Right lobe of liver (tissue), 6 donors: ENCODE measurements at regions not wholly inside any gene's neighbourhood (a gene's known extent, or its start where the extent isn't known, plus 50 kb on each side); places are given as distances from the start of the nearest gene placed in this dataset.

Source experiments
- ATAC-seq, 4 donors: fragments of 200-7000 bp; cut with Tn5 transposase; one replicate each; pipeline ENCODE4 v1.9.1; 2020; ENCODE audit warnings: mild to moderate bottlenecking in 4 of 4, moderate library complexity in 4 of 4
- DNase-seq, 3 donors: peaks; one replicate each; pipeline ENCODE4 v3.0.0-alpha.2; 2020
- H3K27ac ChIP-seq, 3 donors: fragments of 200-600 bp; one replicate each; pipeline ENCODE4 v1.8.0; 2022
- H3K27me3 ChIP-seq, 2 donors: fragments of 200-600 bp; one replicate each; pipeline ENCODE4 v1.8.0; 2022
- H3K36me3 ChIP-seq, 4 donors: fragments of 200-600 bp; sonication (generic) in 1 of 4; one replicate each; pipeline versions ENCODE4 v1.5.1 to v1.8.0; 2017 to 2022; ENCODE audit warnings: control low read depth in 1 of 4
- H3K4me1 ChIP-seq, 4 donors: fragments of 200-600 bp; sonication (generic) in 1 of 4; one replicate each; pipeline versions ENCODE4 v1.5.1 to v1.8.0; 2017 to 2022; ENCODE audit warnings: control low read depth in 1 of 4
- H3K4me3 ChIP-seq, 3 donors: fragments of 200-600 bp; one replicate each; pipeline ENCODE4 v1.8.0; 2022
- H3K9me3 ChIP-seq, 4 donors: fragments of 200-600 bp; sonication (generic) in 1 of 4; one replicate each; pipeline versions ENCODE4 v1.5.1 to v1.8.0; 2017 to 2022; ENCODE audit warnings: control low read depth in 1 of 4
- POLR2A ChIP-seq: fragments of 450-650 bp; IDR thresholded peaks from one replicate; pipeline ENCODE4 v1.6.1; 2017; ENCODE audit warnings: antibody characterized with exemption, mild to moderate bottlenecking
- WGBS: methylation state at CpG from one replicate; pipeline ENCODE4 v1.1.6; 2018; ENCODE audit warnings: low coverage, low lambda C conversion rate; ENCODE audit not compliant: insufficient coverage; ENCODE audit errors: missing lambda C conversion rate; 5-methylcytosine and 5-hydroxymethylcytosine counted together
- intact Hi-C, 2 donors: fragments of 100-400 bp; cut with DNase I; formaldehyde crosslinking; loops; one replicate each; pipeline versions ENCODE4 v1.11.2 to v1.14.1; 2022
- TF ChIP-seq, protein P1 (sequence below), 4 donors: fragments of 200-600 bp in 3 of 4; fragments of 450-650 bp in 1 of 4; IDR thresholded peaks; one replicate each; pipeline versions ENCODE4 v1.5.1 to v1.8.0; 2016 to 2022; ENCODE audit warnings: antibody characterized with exemption in 4 of 4, mild to moderate bottlenecking in 2 of 4
- donor health status: DM: no; HTN: yes; CAD: no.
- donor health status: DM: no; HTN: no; CAD: no.
- donor health status: DM: no; HTN: no; CAD: no.
- donor health status: DM: no; HTN: yes; CAD: no.
- donor health status: DM: no; HTN: yes; CAD: no.

DNA sequence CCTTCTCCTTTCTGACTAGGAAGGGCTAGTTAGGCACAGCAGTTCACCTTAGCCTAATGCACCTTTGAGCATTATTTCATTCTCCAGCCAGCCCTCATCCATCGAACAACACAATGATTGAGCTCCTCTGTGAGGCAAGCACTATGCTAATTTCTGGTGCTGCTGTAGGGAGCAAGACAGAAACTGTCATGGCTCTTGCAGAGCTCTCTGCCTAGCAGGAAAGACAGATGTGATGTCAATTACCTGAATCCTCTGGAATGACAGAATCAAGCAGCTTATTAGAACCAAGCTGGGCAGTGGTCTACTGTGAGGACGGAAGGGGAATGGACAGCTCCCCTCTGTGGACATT is 256.1 kb upstream of the NOCT start:
- whole genome bisulfite sequencing: 64% methylated on average over 1 of the region's 2 CpGs
- Histone ChIP-seq H3K4me3 (no peak overlapping the region), H3K36me3 (no peaks in the 10 kb centered on the region), H3K27ac (no peak overlapping the region), H3K4me1 (no peaks in the 10 kb centered on the region), H3K27me3 (no peaks in the 10 kb centered on the region), H3K9me3 (no peaks in the 10 kb centered on the region)
- ATAC-seq (no peak), DNase-seq (no peak)
- no peak for TF ChIP-seq POLR2A
- TF ChIP-seq, protein P1, sequence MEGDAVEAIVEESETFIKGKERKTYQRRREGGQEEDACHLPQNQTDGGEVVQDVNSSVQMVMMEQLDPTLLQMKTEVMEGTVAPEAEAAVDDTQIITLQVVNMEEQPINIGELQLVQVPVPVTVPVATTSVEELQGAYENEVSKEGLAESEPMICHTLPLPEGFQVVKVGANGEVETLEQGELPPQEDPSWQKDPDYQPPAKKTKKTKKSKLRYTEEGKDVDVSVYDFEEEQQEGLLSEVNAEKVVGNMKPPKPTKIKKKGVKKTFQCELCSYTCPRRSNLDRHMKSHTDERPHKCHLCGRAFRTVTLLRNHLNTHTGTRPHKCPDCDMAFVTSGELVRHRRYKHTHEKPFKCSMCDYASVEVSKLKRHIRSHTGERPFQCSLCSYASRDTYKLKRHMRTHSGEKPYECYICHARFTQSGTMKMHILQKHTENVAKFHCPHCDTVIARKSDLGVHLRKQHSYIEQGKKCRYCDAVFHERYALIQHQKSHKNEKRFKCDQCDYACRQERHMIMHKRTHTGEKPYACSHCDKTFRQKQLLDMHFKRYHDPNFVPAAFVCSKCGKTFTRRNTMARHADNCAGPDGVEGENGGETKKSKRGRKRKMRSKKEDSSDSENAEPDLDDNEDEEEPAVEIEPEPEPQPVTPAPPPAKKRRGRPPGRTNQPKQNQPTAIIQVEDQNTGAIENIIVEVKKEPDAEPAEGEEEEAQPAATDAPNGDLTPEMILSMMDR (IDR thresholded peaks at IDR 0.05): no peak
- intact Hi-C loops: no loop called here

DNA sequence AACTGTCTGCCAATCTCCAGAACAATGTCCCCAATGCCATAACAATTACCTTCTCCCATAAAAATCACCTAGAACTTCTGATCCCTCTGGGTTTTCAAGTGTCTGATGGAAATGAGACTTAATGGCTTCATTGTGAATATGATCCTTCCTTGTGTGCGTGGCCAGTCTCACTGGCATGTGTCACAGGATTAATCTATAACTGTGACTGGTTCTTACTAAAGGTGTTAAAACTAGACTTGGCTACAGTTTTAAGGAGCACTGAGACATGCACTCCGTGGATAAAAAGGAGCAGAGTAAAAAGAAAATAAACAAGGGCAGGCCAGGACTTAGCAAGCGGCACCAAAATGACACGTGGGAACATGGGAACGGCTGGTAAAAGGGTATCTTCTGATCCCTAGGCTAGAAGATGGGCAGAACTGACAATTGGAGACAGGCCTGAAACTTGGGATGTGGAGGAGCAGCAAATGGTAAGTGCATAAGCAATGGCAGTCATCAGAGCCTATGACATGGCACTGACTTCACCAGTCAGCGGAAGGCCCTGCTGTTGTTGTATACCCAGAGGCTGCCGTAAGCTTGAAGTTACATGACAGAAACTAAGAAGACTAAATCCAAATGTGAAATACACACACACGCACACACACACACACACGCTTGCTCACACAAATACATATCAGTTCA is 256.6 kb upstream of the NOCT start:
- no peak for DNase-seq

DNA sequence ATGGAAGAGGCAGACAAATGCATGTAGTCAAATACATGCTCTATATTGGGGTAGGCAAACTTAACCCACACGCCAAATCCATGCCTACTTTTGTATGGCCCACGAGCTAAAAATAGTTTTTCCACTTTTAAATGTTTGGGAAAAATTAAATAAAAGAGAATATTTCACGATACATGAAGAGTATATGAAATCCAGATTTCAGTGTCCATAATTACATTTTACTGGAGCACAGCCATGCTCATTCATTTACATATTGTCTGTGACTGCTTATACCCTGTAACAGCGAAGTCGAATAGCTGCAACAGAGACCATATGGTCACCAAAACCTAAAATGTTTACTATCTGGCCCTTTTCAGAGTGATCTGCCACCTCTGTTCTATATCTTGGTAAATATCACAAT is 257.4 kb upstream of the NOCT start:
- 68% methylated on average over 5 of the region's 5 CpGs for WGBS
- H3K9me3 ChIP-seq: no peaks in the 10 kb centered on the region
- no peak for TF ChIP-seq POLR2A
- TF ChIP-seq, protein P1 (IDR thresholded peaks at IDR 0.05): no peak
- no peaks in the 10 kb centered on the region for H3K4me1 ChIP-seq
- H3K27me3 ChIP-seq: no peaks in the 10 kb centered on the region
- H3K4me3 ChIP-seq: no peak overlapping the region
- no peak for DNase-seq
- intact Hi-C loops: no loop called here
- no peak overlapping the region for H3K27ac ChIP-seq
- no peak for ATAC-seq
- H3K36me3 ChIP-seq: no peaks in the 10 kb centered on the region

More for the DNA sequence above, 256.6 kb upstream of the NOCT start:
- TF ChIP-seq POLR2A: no peak
- 81% methylated on average over 6 of the region's 9 CpGs for WGBS
- no peaks in the 10 kb centered on the region for H3K36me3 ChIP-seq
- intact Hi-C loops: no loop called here
- no peak for ATAC-seq
- no peak overlapping the region for H3K4me3 ChIP-seq
- H3K27ac ChIP-seq: no peak overlapping the region
- no peaks in the 10 kb centered on the region for H3K27me3 ChIP-seq
- no peaks in the 10 kb centered on the region for H3K9me3 ChIP-seq
- H3K4me1 ChIP-seq: no peaks in the 10 kb centered on the region

DNA sequence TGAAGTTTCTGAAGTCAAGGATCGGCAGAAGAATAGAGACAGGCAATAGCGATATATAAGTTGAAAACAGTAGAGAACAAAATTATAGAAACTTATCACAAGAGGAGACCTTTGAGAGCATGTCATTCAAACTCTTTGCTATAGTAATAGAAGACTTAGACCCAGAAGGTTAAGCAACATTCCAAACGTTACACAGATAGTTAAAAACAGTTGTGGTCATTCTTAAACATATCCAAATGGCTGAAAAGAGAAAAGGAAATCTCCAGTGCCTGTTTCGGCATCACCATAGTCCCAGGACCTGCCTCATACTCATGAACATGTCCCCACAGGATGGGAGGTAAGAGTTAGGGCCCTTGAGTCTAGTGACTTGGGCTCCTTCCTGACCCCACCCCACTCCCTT is 258.1 kb upstream of the NOCT start:
- intact Hi-C loops: no loop called here
- TF ChIP-seq, protein P1 (IDR thresholded peaks at IDR 0.05): no peak
- no peak for TF ChIP-seq POLR2A
- WGBS: 77% methylated on average over 4 of the region's 4 CpGs
- Histone ChIP-seq H3K27ac (no peak overlapping the region), H3K27me3 (no peaks in the 10 kb centered on the region), H3K9me3 (no peaks in the 10 kb centered on the region), H3K4me1 (no peaks in the 10 kb centered on the region), H3K36me3 (no peaks in the 10 kb centered on the region), H3K4me3 (no peak overlapping the region)
- ATAC-seq (no peak), DNase-seq (no peak)

DNA sequence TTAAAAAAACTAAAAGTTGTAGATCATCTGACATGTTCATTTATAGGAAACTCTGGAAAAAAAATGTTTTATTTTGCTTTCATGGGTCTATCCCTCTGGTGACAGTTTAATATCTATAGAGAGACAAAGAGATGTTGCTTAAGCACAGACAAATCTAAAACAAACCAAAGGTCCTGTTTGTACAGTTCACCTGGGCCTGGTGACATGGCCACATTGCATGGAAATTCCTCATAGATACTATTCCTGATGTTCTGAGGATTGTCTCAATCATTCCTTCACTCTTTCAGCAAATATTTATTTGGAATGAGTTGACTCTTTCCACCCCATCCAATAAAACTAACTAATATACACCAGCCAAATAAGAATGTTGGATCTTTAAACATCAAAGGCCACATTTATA is 259.1 kb upstream of the NOCT start:
- no peak for TF ChIP-seq POLR2A
- TF ChIP-seq, protein P1 (IDR thresholded peaks at IDR 0.05): no peak
- intact Hi-C loops: no loop called here
- Histone ChIP-seq H3K36me3 (no peaks in the 10 kb centered on the region), H3K27me3 (no peaks in the 10 kb centered on the region), H3K4me3 (no peak overlapping the region), H3K4me1 (no peaks in the 10 kb centered on the region), H3K9me3 (no peaks in the 10 kb centered on the region), H3K27ac (no peak overlapping the region)
- ATAC-seq: peak in 3 of 4 donors; percentile 50 to 72 (median 62)
- no peak for DNase-seq
